Left ventricle myocardium inferior (tissue), 1 donor: ENCODE measurements at regions not wholly inside any gene's neighbourhood (a gene's known extent, or its start where the extent isn't known, plus 50 kb on each side); places are given as distances from the start of the nearest gene placed in this dataset.

Source experiments
- DNase-seq: peaks from one replicate; pipeline ENCODE4 v3.0.0-alpha.2; 2020
- H3K27ac ChIP-seq: fragments of 200-600 bp; replicated peaks from 2 replicates; pipeline ENCODE4 v1.8.0; 2021
- H3K27me3 ChIP-seq: fragments of 200-600 bp; 2 replicates; pipeline ENCODE4 v1.8.0; 2021; ENCODE audit warnings: low read depth
- H3K36me3 ChIP-seq: fragments of 200-600 bp; 2 replicates; pipeline ENCODE4 v1.8.0; 2021
- H3K4me1 ChIP-seq: fragments of 200-600 bp; 2 replicates; pipeline ENCODE4 v1.8.0; 2021
- H3K4me3 ChIP-seq: fragments of 200-600 bp; 2 replicates; pipeline ENCODE4 v1.8.0; 2021; ENCODE audit warnings: mild to moderate bottlenecking, moderate library complexity
- H3K9me3 ChIP-seq: fragments of 200-600 bp; replicated peaks from 2 replicates; pipeline ENCODE4 v1.8.0; 2021
- intact Hi-C: fragments of 100-400 bp; cut with micrococcal nuclease; formaldehyde crosslinking; loops from one replicate; pipeline ENCODE4 v1.11.0; 2022
- TF ChIP-seq, protein P1 (sequence below): fragments of 200-600 bp; IDR thresholded peaks from 2 replicates; pipeline ENCODE4 v1.8.0; 2021; ENCODE audit warnings: antibody characterized with exemption, mild to moderate bottlenecking, borderline replicate concordance
- donor health status: DM: no; HTN: yes; CAD: no; lungs with severe emphysema.

DNA sequence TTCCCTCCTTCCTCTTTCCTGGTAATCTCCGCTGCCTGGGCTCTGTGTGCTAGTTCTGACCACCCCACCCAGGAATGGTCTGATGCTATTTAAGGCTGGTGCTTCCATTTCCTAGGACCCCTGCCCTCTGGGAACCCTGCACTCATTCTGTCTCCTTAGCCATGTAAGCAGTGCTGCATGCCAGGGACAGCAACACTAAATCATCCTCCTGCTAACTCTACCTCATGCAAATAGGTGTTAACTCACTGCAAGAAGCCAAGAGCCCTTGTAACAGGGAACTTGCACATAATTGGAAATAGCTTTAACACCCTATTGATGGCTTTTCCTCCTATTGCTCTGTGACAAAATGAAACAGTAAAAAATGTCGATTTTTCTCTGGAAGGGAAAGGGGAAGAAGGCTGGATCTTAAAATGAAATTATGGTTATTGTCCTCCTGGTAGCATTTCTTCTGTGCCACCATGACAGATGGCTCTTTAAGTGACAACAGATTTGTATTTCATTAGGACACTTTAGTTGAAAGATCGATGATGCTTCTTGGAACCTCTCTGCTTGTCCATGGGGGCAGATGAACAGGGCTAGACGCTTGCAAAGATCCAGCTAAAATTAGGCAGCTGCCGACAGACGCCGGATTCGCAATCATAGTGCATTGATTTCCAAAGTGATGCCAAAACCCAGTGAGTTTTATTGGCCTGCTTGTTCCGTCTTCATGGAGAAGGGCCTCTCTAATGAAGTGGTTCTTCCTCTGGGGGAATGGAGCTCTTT, 551.7 kb downstream of the MATN1 start:
- no peak overlapping the region for H3K4me3 ChIP-seq
- TF ChIP-seq, protein P1, sequence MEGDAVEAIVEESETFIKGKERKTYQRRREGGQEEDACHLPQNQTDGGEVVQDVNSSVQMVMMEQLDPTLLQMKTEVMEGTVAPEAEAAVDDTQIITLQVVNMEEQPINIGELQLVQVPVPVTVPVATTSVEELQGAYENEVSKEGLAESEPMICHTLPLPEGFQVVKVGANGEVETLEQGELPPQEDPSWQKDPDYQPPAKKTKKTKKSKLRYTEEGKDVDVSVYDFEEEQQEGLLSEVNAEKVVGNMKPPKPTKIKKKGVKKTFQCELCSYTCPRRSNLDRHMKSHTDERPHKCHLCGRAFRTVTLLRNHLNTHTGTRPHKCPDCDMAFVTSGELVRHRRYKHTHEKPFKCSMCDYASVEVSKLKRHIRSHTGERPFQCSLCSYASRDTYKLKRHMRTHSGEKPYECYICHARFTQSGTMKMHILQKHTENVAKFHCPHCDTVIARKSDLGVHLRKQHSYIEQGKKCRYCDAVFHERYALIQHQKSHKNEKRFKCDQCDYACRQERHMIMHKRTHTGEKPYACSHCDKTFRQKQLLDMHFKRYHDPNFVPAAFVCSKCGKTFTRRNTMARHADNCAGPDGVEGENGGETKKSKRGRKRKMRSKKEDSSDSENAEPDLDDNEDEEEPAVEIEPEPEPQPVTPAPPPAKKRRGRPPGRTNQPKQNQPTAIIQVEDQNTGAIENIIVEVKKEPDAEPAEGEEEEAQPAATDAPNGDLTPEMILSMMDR = no peak
- DNase-seq = no peak
- no peak overlapping the region for H3K27ac ChIP-seq
- H3K27me3 ChIP-seq = peaks cover 66% of the 10 kb centered on the region
- intact Hi-C loops = no loop called here
- H3K36me3 ChIP-seq = no peaks in the 10 kb centered on the region
- H3K9me3 ChIP-seq = no peaks in the 10 kb centered on the region
- H3K4me1 ChIP-seq = no peaks in the 10 kb centered on the region

DNA sequence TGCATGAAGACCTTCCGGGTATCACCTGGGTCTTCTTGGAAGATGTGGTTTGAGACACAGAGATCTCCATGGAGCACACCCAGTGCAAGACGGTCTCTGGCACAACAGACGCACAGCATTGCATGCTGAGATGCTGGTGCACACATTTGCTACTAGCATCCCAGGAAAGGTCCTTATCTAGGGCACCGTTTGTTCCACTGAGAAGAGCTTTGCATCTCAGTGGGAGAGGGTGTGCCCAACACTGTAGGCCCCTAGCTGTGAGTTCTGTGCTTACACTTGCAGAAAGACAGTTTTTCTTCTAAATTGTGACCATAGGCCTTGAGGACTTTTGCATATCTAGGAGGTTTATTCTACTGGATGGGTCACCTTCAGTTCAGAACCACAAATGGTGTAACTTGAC, 554.1 kb downstream of the MATN1 start:
- no peaks in the 10 kb centered on the region for H3K9me3 ChIP-seq
- H3K4me3 ChIP-seq = no peak overlapping the region
- TF ChIP-seq, protein P1 = no peak
- intact Hi-C loops = no loop called here
- H3K4me1 ChIP-seq = no peaks in the 10 kb centered on the region
- no peak overlapping the region for H3K27ac ChIP-seq
- peaks cover 55% of the 10 kb centered on the region for H3K27me3 ChIP-seq
- no peaks in the 10 kb centered on the region for H3K36me3 ChIP-seq
- no peak for DNase-seq

DNA sequence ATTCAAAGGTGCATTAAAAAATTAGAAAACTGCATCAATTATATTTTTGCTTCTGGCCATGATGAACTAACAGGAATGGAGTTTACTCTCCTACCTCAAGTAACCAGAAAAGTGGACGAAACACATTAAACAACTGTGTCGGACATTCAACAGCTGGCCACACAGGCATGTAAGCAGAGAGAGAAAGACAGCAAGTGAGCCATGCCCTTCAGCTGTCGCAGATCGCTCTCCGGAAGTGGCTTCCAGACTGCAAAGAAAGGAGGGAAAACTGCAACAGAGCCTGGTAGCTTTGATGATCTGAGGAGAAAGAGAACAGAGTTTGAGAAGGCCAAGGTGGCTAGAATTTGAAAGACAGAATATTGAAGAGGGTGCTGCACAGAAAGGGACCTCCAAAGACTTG, 557.2 kb downstream of the MATN1 start:
- no peak overlapping the region for H3K27ac ChIP-seq
- H3K4me1 ChIP-seq = no peaks in the 10 kb centered on the region
- H3K27me3 ChIP-seq = peaks cover 65% of the 10 kb centered on the region
- H3K36me3 ChIP-seq = no peaks in the 10 kb centered on the region
- H3K9me3 ChIP-seq = peaks cover 3% of the 10 kb centered on the region
- DNase-seq = no peak
- intact Hi-C loops = no loop called here
- TF ChIP-seq, protein P1 = no peak
- H3K4me3 ChIP-seq = no peak overlapping the region

DNA sequence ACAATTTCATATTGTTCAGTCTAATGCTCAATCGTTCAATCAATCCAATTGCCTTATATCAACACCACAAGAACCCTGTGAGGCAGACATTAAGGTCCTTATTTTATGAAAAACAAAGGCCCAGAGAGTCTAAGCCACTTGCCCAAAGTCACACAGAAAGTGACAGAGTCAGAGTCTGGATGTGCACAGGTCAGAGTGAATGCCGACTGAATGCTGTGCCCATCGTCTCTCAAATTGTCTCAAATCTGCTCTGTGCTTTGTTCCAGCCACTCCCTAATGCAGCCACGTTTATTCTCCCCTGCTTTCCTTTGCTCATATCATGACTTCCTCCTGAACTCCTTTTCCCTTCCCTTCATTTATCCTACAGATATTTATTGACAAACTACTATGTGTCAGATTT, 558.3 kb downstream of the MATN1 start:
- H3K27ac ChIP-seq = no peak overlapping the region
- H3K4me3 ChIP-seq = no peak overlapping the region
- H3K36me3 ChIP-seq = no peaks in the 10 kb centered on the region
- peaks cover 65% of the 10 kb centered on the region for H3K27me3 ChIP-seq
- intact Hi-C loops = no loop called here
- DNase-seq = no peak
- TF ChIP-seq, protein P1 = no peak
- peaks cover 3% of the 10 kb centered on the region for H3K9me3 ChIP-seq
- H3K4me1 ChIP-seq = no peaks in the 10 kb centered on the region

DNA sequence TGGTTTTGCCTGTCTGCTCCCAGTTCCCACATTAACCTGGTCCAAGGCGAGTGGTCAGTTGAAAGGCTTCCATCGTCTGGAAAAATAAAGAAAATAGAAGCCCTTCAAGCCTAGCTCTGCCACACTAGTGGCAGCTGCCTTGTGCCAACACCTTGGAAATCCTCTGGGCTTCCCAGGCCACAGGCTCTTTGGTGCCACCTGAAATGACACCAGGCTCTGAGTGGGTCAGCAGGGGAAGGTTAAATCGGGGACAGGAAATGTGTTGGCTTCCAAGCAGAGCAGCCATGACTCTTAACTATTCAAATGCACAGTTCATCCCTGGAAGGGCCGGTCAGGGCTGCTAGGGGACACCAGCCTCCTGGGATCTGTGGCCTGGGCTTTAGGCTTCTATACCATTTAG, 558.7 kb downstream of the MATN1 start:
- intact Hi-C loops = no loop called here
- H3K36me3 ChIP-seq = no peaks in the 10 kb centered on the region
- no peak overlapping the region for H3K4me3 ChIP-seq
- H3K27me3 ChIP-seq = peaks cover 65% of the 10 kb centered on the region
- H3K4me1 ChIP-seq = no peaks in the 10 kb centered on the region
- TF ChIP-seq, protein P1 = no peak
- H3K27ac ChIP-seq = no peak overlapping the region
- no peak for DNase-seq
- H3K9me3 ChIP-seq = peaks cover 3% of the 10 kb centered on the region
